CD14-positive monocyte (primary cell): ENCODE measurements at regions not wholly inside any gene's neighbourhood (a gene's known extent, or its start where the extent isn't known, plus 50 kb on each side); places are given as distances from the start of the nearest gene placed in this dataset.

Experiments
- DNase-seq, 3 donors: peaks; one replicate each; pipeline ENCODE4 v3.0.0-alpha.2; 2011 to 2022
- H2AFZ ChIP-seq: 2 replicates; pipeline ENCODE4 v1.6.0; 2012; ENCODE audit warnings: mild to moderate bottlenecking, low read depth, low read length, inconsistent platforms; ENCODE audit not compliant: insufficient read depth, poor library complexity, severe bottlenecking
- H3K27ac ChIP-seq, 2 donors: 1 replicate in 1 of 2; 2 replicates in 1 of 2; pipeline ENCODE4 v1.5.1; 2012 to 2013; ENCODE audit warnings: low read length in 2 of 2, control low read depth in 1 of 2, inconsistent platforms in 1 of 2, low read depth in 1 of 2, mild to moderate bottlenecking in 1 of 2
- H3K27me3 ChIP-seq, 2 donors: one replicate each; pipeline versions ENCODE4 v1.6.0 to v1.6.1; 2011 to 2013; ENCODE audit warnings: low read length in 2 of 2; ENCODE audit not compliant: control insufficient read depth in 2 of 2, insufficient read depth in 2 of 2
- H3K36me3 ChIP-seq, 2 donors: replicated peaks in 1 of 2; 1 replicate in 1 of 2; 2 replicates in 1 of 2; pipeline versions ENCODE4 v1.5.1 to v1.6.1; 2012 to 2013; ENCODE audit warnings: low read length in 2 of 2, control low read depth in 1 of 2, inconsistent platforms in 1 of 2, mild to moderate bottlenecking in 1 of 2; ENCODE audit not compliant: insufficient read depth in 2 of 2, control insufficient read depth in 1 of 2
- H3K4me1 ChIP-seq, 2 donors: 1 replicate in 1 of 2; 2 replicates in 1 of 2; pipeline versions ENCODE4 v1.5.1 to v1.6.1; 2012 to 2013; ENCODE audit warnings: low read length in 2 of 2, control low read depth in 1 of 2, inconsistent platforms in 1 of 2, mild to moderate bottlenecking in 1 of 2, moderate library complexity in 1 of 2; ENCODE audit not compliant: insufficient read depth in 2 of 2, control insufficient read depth in 1 of 2
- H3K4me2 ChIP-seq: replicated peaks from 2 replicates; pipeline ENCODE3; 2012; ENCODE audit warnings: low read length, moderate library complexity, mild to moderate bottlenecking; ENCODE audit not compliant: poor library complexity, severe bottlenecking; ENCODE audit errors: extremely low read depth
- H3K4me3 ChIP-seq, 3 experiments: fragments of 200-600 bp in 1 of 3; sonication (generic) in 1 of 3; replicated peaks in 1 of 3; 1 replicate in 2 of 3; 2 replicates in 1 of 3; pipeline ENCODE4 v1.5.1; 2011 to 2013; ENCODE audit warnings: low read length in 3 of 3, mild to moderate bottlenecking in 3 of 3, control low read depth in 2 of 3, low read depth in 2 of 3, inconsistent platforms in 1 of 3, moderate library complexity in 1 of 3
- H3K79me2 ChIP-seq: 2 replicates; pipeline ENCODE4 v1.6.0; 2012; ENCODE audit warnings: mild to moderate bottlenecking, control low read depth, inconsistent platforms, low read length, moderate library complexity; ENCODE audit not compliant: insufficient read depth
- H3K9ac ChIP-seq: 2 replicates; pipeline ENCODE4 v1.6.0; 2017; ENCODE audit warnings: low read length, mild to moderate bottlenecking; ENCODE audit not compliant: insufficient read depth, poor library complexity, severe bottlenecking
- H3K9me3 ChIP-seq, 2 donors: replicated peaks in 1 of 2; 1 replicate in 1 of 2; 2 replicates in 1 of 2; pipeline versions ENCODE4 v1.5.1 to v1.6.1; 2012 to 2013; ENCODE audit warnings: low read length in 2 of 2, control low read depth in 1 of 2; ENCODE audit not compliant: control insufficient read depth in 1 of 2, insufficient read depth in 1 of 2
- H4K20me1 ChIP-seq: 2 replicates; pipeline ENCODE4 v1.6.0; 2012; ENCODE audit warnings: mild to moderate bottlenecking, low read length, control low read depth, moderate library complexity; ENCODE audit not compliant: insufficient read depth
- H3K27ac Mint-ChIP-seq, 7 donors: one replicate each; pipeline ENCODE4 v1.8.0; 2020; ENCODE audit warnings: mild to moderate bottlenecking in 7 of 7, mixed read lengths in 7 of 7, moderate library complexity in 6 of 7, inconsistent platforms in 2 of 7
- H3K27me3 Mint-ChIP-seq, 3 donors: one replicate each; pipeline ENCODE4 v1.8.0; 2021 to 2022; ENCODE audit warnings: low read depth in 3 of 3, mild to moderate bottlenecking in 3 of 3, mixed read lengths in 3 of 3, moderate library complexity in 3 of 3, inconsistent platforms in 1 of 3
- H3K36me3 Mint-ChIP-seq, 2 donors: one replicate each; pipeline ENCODE4 v1.8.0; 2020; ENCODE audit warnings: mixed read lengths in 2 of 2, inconsistent platforms in 1 of 2, mild to moderate bottlenecking in 1 of 2
- H3K4me1 Mint-ChIP-seq: one replicate; pipeline ENCODE4 v1.8.0; 2020; ENCODE audit warnings: mild to moderate bottlenecking, mixed read lengths
- H3K4me3 Mint-ChIP-seq, 2 donors: one replicate each; pipeline ENCODE4 v1.8.0; 2020; ENCODE audit warnings: mild to moderate bottlenecking in 2 of 2, mixed read lengths in 2 of 2, moderate library complexity in 1 of 2
- H3K9me3 Mint-ChIP-seq, 7 donors: one replicate each; pipeline ENCODE4 v1.8.0; 2020 to 2022; ENCODE audit warnings: mixed read lengths in 7 of 7, mild to moderate bottlenecking in 6 of 7, moderate library complexity in 6 of 7, inconsistent platforms in 2 of 7
- WGBS: methylation state at CpG from one replicate; pipeline ENCODE4 v1.1.5; 2013; ENCODE audit warnings: missing lambda C conversion rate; ENCODE audit not compliant: insufficient coverage; 5-methylcytosine and 5-hydroxymethylcytosine counted together
- intact Hi-C, 2 donors: fragments of 100-400 bp; cut with micrococcal nuclease; formaldehyde crosslinking; loops; one replicate each; pipeline versions ENCODE4 v1.15.0 to v1.15.1; 2023
- TF ChIP-seq, protein P1 (sequence below): fragments of 200-600 bp; IDR thresholded peaks from one replicate; pipeline ENCODE4 v1.8.0; 2022; ENCODE audit warnings: antibody characterized with exemption, mild to moderate bottlenecking

DNA sequence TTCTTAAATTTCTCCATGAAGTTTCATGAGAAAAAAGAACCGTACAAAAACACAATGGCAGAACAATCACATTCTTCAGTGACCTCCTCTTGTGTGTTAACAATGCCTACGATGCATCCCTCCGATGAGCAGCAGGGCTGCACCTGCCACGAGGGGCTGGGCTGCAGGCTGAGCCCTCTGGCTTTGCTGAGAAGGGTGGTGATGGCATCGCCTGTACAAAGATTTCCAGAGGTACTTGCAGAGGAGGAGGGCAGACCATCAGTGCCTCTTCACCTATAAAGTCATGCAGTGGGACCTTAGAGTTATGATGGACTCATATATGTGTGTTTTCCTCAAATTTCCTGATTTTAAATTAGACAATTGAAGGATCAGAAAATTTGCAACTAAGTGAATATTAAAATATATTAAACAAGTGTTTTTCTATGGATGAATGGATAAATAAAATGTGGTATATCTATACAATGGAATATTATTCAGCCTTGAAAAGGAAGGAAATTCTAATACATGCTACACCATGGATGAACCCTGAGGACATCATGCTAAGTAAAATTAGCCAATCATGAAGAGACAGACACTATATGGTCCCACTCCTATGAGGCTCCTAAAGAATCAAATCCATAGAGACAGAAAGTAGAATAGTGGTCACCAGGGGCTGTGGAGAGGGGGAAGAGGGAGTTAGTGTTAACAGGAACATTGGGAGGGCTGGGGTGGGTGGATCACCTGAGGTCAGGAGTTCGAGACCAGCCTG is 489.3 kb downstream of the SIPA1L2 start:
- Mint-ChIP-seq H3K9me3 (peaks cover 3 to 21% (median 9%) of the 10 kb centered on the region in 7 donors), H3K4me3 (no peak overlapping the region), H3K4me1 (no peaks in the 10 kb centered on the region), H3K27ac (no peak overlapping the region), H3K27me3 (peaks cover 7 to 11% (median 8%) of the 10 kb centered on the region in 3 donors), H3K36me3 (no peaks in the 10 kb centered on the region)
- Histone ChIP-seq H3K4me1 (no peaks in the 10 kb centered on the region), H3K4me2 (no peak overlapping the region), H4K20me1 (no peaks in the 10 kb centered on the region), H3K79me2 (no peaks in the 10 kb centered on the region), H3K9ac (no peak overlapping the region), H3K36me3 (no peaks in the 10 kb centered on the region), H3K27ac (no peak overlapping the region), H3K9me3 (peaks cover 4 to 8% of the 10 kb centered on the region in 2 donors), H3K27me3 (no peaks in the 10 kb centered on the region), H2AFZ (no peak overlapping the region), H3K4me3 (no peak overlapping the region)
- 100% methylated on average over 1 of the region's 6 CpGs for WGBS
- TF ChIP-seq, protein P1, sequence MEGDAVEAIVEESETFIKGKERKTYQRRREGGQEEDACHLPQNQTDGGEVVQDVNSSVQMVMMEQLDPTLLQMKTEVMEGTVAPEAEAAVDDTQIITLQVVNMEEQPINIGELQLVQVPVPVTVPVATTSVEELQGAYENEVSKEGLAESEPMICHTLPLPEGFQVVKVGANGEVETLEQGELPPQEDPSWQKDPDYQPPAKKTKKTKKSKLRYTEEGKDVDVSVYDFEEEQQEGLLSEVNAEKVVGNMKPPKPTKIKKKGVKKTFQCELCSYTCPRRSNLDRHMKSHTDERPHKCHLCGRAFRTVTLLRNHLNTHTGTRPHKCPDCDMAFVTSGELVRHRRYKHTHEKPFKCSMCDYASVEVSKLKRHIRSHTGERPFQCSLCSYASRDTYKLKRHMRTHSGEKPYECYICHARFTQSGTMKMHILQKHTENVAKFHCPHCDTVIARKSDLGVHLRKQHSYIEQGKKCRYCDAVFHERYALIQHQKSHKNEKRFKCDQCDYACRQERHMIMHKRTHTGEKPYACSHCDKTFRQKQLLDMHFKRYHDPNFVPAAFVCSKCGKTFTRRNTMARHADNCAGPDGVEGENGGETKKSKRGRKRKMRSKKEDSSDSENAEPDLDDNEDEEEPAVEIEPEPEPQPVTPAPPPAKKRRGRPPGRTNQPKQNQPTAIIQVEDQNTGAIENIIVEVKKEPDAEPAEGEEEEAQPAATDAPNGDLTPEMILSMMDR = no peak
- intact Hi-C loops = no loop called here
- DNase-seq = no peak

DNA sequence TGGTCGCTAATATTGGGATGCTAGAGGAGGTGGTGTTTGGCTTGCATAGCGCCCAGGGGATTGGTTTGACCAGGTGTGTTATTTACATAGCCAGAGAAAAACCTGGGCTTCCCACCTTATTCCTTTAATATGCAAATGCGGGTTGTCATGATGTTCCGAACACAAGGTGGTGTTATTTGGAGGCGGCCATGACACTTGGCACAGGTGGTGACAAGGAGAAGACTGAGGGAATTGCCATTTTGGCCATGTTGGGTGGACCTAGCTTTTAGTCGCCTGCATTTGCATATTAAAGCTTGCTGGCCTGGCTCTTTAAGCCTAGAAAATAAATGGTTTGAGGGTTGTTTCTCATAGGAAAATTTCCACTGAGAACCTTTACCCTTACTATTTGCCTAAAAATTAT is 490.5 kb downstream of the SIPA1L2 start:
- no peak overlapping the region for H3K4me3 Mint-ChIP-seq
- H3K4me1 Mint-ChIP-seq = no peaks in the 10 kb centered on the region
- Histone ChIP-seq H3K4me1 (no peaks in the 10 kb centered on the region), H3K4me2 (no peak overlapping the region), H3K27me3 (no peaks in the 10 kb centered on the region), H2AFZ (no peak overlapping the region), H3K36me3 (no peaks in the 10 kb centered on the region), H3K79me2 (no peaks in the 10 kb centered on the region), H3K27ac (no peak overlapping the region), H3K9ac (no peak overlapping the region), H3K9me3 (peaks cover 4 to 8% of the 10 kb centered on the region in 2 donors), H3K4me3 (no peak overlapping the region), H4K20me1 (no peaks in the 10 kb centered on the region)
- WGBS = 100% methylated on average over 1 of the region's 6 CpGs
- TF ChIP-seq, protein P1 = no peak
- peaks cover 3 to 21% (median 9%) of the 10 kb centered on the region in 7 donors for H3K9me3 Mint-ChIP-seq
- H3K27ac Mint-ChIP-seq = no peak overlapping the region
- H3K27me3 Mint-ChIP-seq = peaks cover 8 to 11% (median 9%) of the 10 kb centered on the region in 3 donors
- no peak for DNase-seq
- intact Hi-C loops = no loop called here
- no peaks in the 10 kb centered on the region for H3K36me3 Mint-ChIP-seq
